ENCODE measurements at regions not wholly inside any gene's neighbourhood (a gene's known extent, or its start where the extent isn't known, plus 50 kb on each side); places are given as distances from the start of the nearest gene placed in this dataset.

DNA sequence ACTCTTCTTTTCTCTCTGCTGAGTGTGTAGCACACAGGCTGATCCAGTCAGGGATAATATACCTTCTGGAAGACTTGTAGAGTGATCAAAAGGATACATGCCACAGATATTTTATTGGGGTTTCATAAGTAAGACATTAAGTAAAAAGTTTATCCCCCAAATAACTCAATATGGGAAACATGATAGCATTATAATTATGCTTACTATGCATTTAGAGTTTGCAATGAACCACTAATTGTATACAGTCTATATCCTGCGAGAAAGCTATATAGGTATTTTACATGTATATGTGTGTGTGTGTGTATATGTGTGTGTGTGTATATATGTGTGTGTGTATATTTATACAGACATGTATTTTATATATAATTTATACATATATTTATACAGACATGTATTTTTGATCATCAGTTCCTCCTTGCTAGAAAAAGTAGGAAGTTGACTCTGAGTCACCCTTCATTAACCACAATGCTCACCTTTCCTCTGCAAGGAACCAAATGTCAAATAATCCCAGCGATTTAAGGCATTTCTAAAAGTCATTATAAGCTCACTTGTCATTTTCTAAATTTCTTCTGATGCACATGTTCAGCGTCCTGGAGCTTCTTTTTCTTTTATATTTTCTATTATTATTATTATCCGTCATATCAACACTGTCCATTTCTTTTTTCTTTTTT, 312.5 kb upstream of the OBI1 start (continued):
- TF ChIP-seq, protein P1, sequence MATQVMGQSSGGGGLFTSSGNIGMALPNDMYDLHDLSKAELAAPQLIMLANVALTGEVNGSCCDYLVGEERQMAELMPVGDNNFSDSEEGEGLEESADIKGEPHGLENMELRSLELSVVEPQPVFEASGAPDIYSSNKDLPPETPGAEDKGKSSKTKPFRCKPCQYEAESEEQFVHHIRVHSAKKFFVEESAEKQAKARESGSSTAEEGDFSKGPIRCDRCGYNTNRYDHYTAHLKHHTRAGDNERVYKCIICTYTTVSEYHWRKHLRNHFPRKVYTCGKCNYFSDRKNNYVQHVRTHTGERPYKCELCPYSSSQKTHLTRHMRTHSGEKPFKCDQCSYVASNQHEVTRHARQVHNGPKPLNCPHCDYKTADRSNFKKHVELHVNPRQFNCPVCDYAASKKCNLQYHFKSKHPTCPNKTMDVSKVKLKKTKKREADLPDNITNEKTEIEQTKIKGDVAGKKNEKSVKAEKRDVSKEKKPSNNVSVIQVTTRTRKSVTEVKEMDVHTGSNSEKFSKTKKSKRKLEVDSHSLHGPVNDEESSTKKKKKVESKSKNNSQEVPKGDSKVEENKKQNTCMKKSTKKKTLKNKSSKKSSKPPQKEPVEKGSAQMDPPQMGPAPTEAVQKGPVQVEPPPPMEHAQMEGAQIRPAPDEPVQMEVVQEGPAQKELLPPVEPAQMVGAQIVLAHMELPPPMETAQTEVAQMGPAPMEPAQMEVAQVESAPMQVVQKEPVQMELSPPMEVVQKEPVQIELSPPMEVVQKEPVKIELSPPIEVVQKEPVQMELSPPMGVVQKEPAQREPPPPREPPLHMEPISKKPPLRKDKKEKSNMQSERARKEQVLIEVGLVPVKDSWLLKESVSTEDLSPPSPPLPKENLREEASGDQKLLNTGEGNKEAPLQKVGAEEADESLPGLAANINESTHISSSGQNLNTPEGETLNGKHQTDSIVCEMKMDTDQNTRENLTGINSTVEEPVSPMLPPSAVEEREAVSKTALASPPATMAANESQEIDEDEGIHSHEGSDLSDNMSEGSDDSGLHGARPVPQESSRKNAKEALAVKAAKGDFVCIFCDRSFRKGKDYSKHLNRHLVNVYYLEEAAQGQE (IDR thresholded peaks at IDR 0.05; ENCODE audit: borderline replicate concordance) = no peak

DNA sequence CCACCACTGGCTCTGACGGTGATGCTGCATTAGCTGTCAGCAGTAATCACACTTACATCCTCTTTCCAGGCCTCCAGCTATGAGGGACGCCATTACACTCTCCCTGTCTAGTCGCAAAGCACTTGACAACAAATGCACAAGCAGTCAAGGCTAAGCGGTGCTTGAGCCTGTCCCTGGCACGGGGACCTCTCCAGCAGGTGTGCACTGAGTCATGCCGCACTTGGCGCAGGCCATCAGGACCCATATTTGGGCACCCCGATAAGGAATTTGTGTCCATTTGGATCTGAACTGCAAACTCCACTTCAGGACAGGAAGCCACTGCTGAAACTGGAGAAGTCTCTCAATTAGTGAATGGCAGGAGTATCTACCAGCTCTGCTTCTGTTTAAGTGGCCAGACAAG, 301.9 kb upstream of the OBI1 start:
- Histone ChIP-seq H3K4me2 (ENCODE audit: low read length) (no peak overlapping the region), H3K9me3 (ENCODE audit: low read length) (no peaks in the 10 kb centered on the region), H3K9ac (ENCODE audit: low read length) (no peak overlapping the region), H3K79me2 (replicated peaks; ENCODE audit: insufficient read depth, low read length) (no peaks in the 10 kb centered on the region), H3F3A (ENCODE audit: insufficient read depth, low read length, poor library complexity, severe bottlenecking) (no peaks in the 10 kb centered on the region), H3K36me3 (ENCODE audit: insufficient read depth, low read length) (no peaks in the 10 kb centered on the region), H3K4me3 (ENCODE audit: low read length) (peak overlapping the region; percentile 21), H4K20me1 (ENCODE audit: insufficient read depth) (no peaks in the 10 kb centered on the region), H3K9me2 (ENCODE audit: insufficient read depth, low read length) (no peaks in the 10 kb centered on the region), H3K27ac (ENCODE audit: low read length) (no peak overlapping the region), H3K27me3 (ENCODE audit: insufficient read depth, low read depth, low read length) (no peaks in the 10 kb centered on the region), H2AFZ (ENCODE audit: low read depth, low read length) (no peak overlapping the region)
- TF ChIP-seq, protein P2, sequence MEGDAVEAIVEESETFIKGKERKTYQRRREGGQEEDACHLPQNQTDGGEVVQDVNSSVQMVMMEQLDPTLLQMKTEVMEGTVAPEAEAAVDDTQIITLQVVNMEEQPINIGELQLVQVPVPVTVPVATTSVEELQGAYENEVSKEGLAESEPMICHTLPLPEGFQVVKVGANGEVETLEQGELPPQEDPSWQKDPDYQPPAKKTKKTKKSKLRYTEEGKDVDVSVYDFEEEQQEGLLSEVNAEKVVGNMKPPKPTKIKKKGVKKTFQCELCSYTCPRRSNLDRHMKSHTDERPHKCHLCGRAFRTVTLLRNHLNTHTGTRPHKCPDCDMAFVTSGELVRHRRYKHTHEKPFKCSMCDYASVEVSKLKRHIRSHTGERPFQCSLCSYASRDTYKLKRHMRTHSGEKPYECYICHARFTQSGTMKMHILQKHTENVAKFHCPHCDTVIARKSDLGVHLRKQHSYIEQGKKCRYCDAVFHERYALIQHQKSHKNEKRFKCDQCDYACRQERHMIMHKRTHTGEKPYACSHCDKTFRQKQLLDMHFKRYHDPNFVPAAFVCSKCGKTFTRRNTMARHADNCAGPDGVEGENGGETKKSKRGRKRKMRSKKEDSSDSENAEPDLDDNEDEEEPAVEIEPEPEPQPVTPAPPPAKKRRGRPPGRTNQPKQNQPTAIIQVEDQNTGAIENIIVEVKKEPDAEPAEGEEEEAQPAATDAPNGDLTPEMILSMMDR (IDR thresholded peaks at IDR 0.05; ENCODE audit: poor library complexity, severe bottlenecking) = no peak
- TF ChIP-seq POLR2AphosphoS5 (IDR thresholded peaks at IDR 0.05) = peak; percentile 38
- TF ChIP-seq, protein P1 (IDR thresholded peaks at IDR 0.05; ENCODE audit: borderline replicate concordance) = peak; percentile 51

DNA sequence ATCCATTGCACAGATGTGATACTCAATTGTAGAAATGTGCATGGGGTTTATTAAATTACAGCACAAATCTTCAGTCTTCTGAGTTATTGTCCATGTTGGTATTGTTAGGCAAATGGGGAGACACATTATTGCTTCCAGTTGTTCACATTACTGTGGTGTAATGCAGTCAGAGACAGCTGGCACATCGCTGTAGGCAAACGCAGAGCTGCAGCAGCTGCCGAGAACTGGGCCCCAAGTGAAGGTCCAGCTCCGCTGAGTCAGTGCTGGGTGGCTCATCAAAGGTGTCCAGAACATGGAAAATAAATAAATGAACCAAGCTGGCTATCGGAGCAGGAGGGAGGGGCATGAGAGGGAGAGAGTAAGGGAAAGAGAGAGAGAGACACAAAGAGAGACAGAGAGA, 299.1 kb upstream of the OBI1 start:
- Histone ChIP-seq H3K9me3 (ENCODE audit: low read length) (no peaks in the 10 kb centered on the region), H2AFZ (ENCODE audit: low read depth, low read length) (no peak overlapping the region), H3K79me2 (replicated peaks; ENCODE audit: insufficient read depth, low read length) (no peaks in the 10 kb centered on the region), H3K9ac (ENCODE audit: low read length) (no peak overlapping the region), H3K4me2 (ENCODE audit: low read length) (no peak overlapping the region), H3F3A (ENCODE audit: insufficient read depth, low read length, poor library complexity, severe bottlenecking) (no peaks in the 10 kb centered on the region), H3K4me3 (ENCODE audit: low read length) (no peak overlapping the region), H3K36me3 (ENCODE audit: insufficient read depth, low read length) (no peaks in the 10 kb centered on the region), H3K27ac (ENCODE audit: low read length) (no peak overlapping the region), H4K20me1 (ENCODE audit: insufficient read depth) (no peaks in the 10 kb centered on the region), H3K9me2 (ENCODE audit: insufficient read depth, low read length) (no peaks in the 10 kb centered on the region), H3K27me3 (ENCODE audit: insufficient read depth, low read depth, low read length) (no peaks in the 10 kb centered on the region)
- TF ChIP-seq RAD21 (conservative IDR thresholded peaks at IDR 0.05) (no peak), POLR2AphosphoS5 (IDR thresholded peaks at IDR 0.05) (no peak)
